GM18867 (cell line): ENCODE measurements at regions not wholly inside any gene's neighbourhood (a gene's known extent, or its start where the extent isn't known, plus 50 kb on each side); places are given as distances from the start of the nearest gene placed in this dataset.

Experiments used
- ATAC-seq: cut with Tn5 transposase; IDR thresholded peaks from one replicate; pipeline ENCODE4 v1.9.1; 2021; ENCODE audit warnings: mild to moderate bottlenecking, moderate library complexity; ENCODE audit not compliant: unreplicated experiment

GRCh38 chr13:90531744-90532143 is 815.7 kb upstream of the MIR17HG start:
- ATAC-seq: no peak

GRCh38 chr13:90532861-90533492 is 814.5 kb upstream of the MIR17HG start:
- ATAC-seq: no peak

GRCh38 chr13:90533866-90534265 is 813.6 kb upstream of the MIR17HG start:
- no peak for ATAC-seq

GRCh38 chr13:90534617-90535370 is 812.7 kb upstream of the MIR17HG start:
- ATAC-seq: no peak

GRCh38 chr13:90535421-90535820 is 812.1 kb upstream of the MIR17HG start:
- ATAC-seq: no peak

GRCh38 chr13:90538063-90538462 is 809.4 kb upstream of the MIR17HG start:
- no peak for ATAC-seq

GRCh38 chr13:90541346-90541745 is 806.1 kb upstream of the MIR17HG start:
- ATAC-seq: no peak

GRCh38 chr13:90542959-90543505 is 804.5 kb upstream of the MIR17HG start:
- no peak for ATAC-seq

GRCh38 chr13:90545070-90545840 is 802.2 kb upstream of the MIR17HG start:
- no peak for ATAC-seq

- no peak for ATAC-seq
Measured at GRCh38 chr13:90547272-90547790, 800.2 kb upstream of the MIR17HG start.

- no peak for ATAC-seq
Measured at GRCh38 chr13:90551253-90551652, 796.2 kb upstream of the MIR17HG start.

GRCh38 chr13:90552702-90553101 is 794.8 kb upstream of the MIR17HG start:
- no peak for ATAC-seq

GRCh38 chr13:90553159-90553558 is 794.3 kb upstream of the MIR17HG start:
- ATAC-seq: no peak

- ATAC-seq: no peak
Measured at GRCh38 chr13:90557626-90558025, 789.9 kb upstream of the MIR17HG start.

- no peak for ATAC-seq
Measured at GRCh38 chr13:90562443-90562842, 785.0 kb upstream of the MIR17HG start.

GRCh38 chr13:90564096-90564495 is 783.4 kb upstream of the MIR17HG start:
- ATAC-seq: no peak

GRCh38 chr13:90564566-90564965 is 782.9 kb upstream of the MIR17HG start:
- no peak for ATAC-seq

GRCh38 chr13:90565985-90566713 is 781.3 kb upstream of the MIR17HG start:
- no peak for ATAC-seq

GRCh38 chr13:90568165-90568564 is 779.3 kb upstream of the MIR17HG start:
- ATAC-seq: no peak

GRCh38 chr13:90576067-90576466 is 771.4 kb upstream of the MIR17HG start:
- no peak for ATAC-seq

GRCh38 chr13:90577726-90578125 is 769.8 kb upstream of the MIR17HG start:
- no peak for ATAC-seq
